ENCODE measurements at regions not wholly inside any gene's neighbourhood (a gene's known extent, or its start where the extent isn't known, plus 50 kb on each side); places are given as distances from the start of the nearest gene placed in this dataset.

DNA sequence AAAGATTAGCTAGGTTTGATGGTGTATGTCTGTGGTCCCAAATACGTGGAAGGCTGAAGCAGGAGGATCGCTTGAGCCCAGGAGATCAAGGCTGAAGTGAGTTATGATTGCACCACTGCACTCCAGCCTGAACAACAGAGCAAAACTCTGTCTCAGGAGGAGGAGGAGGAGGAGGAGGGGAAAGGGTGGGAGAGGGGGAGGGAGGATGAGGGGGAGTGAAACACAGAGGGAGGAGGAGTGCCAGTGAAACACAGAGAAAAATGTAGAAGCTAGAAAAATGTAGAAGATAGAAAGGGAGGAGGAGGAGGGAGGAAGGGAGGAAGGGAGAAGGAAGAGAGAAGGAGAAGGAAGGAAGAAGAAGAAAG lies 387.5 kb downstream of the MTX2 start:
- TF ChIP-seq, protein P1, sequence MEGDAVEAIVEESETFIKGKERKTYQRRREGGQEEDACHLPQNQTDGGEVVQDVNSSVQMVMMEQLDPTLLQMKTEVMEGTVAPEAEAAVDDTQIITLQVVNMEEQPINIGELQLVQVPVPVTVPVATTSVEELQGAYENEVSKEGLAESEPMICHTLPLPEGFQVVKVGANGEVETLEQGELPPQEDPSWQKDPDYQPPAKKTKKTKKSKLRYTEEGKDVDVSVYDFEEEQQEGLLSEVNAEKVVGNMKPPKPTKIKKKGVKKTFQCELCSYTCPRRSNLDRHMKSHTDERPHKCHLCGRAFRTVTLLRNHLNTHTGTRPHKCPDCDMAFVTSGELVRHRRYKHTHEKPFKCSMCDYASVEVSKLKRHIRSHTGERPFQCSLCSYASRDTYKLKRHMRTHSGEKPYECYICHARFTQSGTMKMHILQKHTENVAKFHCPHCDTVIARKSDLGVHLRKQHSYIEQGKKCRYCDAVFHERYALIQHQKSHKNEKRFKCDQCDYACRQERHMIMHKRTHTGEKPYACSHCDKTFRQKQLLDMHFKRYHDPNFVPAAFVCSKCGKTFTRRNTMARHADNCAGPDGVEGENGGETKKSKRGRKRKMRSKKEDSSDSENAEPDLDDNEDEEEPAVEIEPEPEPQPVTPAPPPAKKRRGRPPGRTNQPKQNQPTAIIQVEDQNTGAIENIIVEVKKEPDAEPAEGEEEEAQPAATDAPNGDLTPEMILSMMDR (IDR thresholded peaks at IDR 0.05) = no peak
- TF ChIP-seq EP300 (IDR thresholded peaks at IDR 0.05) (no peak), POLR2A (IDR thresholded peaks at IDR 0.05) (no peak), POLR2AphosphoS5 (IDR thresholded peaks at IDR 0.05) (no peak)
- DNase-seq = no peak
- no peaks in the 10 kb centered on the region for H3K4me1 ChIP-seq
- no peaks in the 10 kb centered on the region for H3K36me3 ChIP-seq
- intact Hi-C loops (cut with DNase I; ENCODE audit: low total_unique reads) = loop anchor here (10.0 kb wide), 1 partner anchor 532 kb away; the partner anchor contains the start of genes HOXD8 and HOXD9
- peaks cover 4 to 22% (median 5%) of the 10 kb centered on the region in 3 donors for H3K27me3 ChIP-seq
- 74 to 89% (median 76%) methylated on average over 2 of the region's 2 CpGs for WGBS, 5 donors
- H3K9me3 ChIP-seq = no peaks in the 10 kb centered on the region
- H3K4me3 ChIP-seq = no peak overlapping the region
- no peak overlapping the region for H3K27ac ChIP-seq

DNA sequence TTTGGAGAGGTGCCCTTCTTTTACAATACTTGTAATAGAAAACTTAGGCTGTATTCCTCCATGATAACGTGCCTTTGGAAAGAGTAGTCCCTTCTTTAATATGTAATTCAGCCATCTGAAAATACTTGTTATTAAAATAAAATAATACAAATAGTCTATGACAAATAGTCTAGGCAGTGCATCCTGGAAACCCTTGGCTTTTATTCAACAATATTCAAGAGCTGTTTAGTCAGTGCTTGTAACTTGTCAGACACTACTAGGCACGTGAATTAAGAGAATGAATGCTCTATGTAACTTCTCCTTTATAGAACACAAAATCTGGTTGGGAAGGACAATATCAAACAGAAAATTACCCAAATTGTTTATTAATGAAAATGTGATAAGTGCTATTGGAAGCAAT lies 388.2 kb downstream of the MTX2 start:
- H3K4me3 ChIP-seq = no peak overlapping the region
- TF ChIP-seq POLR2A (IDR thresholded peaks at IDR 0.05) = no peak
- no peak for TF ChIP-seq POLR2AphosphoS5 (IDR thresholded peaks at IDR 0.05)
- TF ChIP-seq, protein P1 (IDR thresholded peaks at IDR 0.05) = no peak
- TF ChIP-seq EP300 (IDR thresholded peaks at IDR 0.05) = no peak
- 48 to 67% (median 55%) methylated on average over 2 of the region's 2 CpGs for WGBS, 5 donors
- no peaks in the 10 kb centered on the region for H3K9me3 ChIP-seq
- H3K36me3 ChIP-seq = no peaks in the 10 kb centered on the region
- peaks cover 4 to 17% (median 5%) of the 10 kb centered on the region in 3 donors for H3K27me3 ChIP-seq
- H3K4me1 ChIP-seq = no peaks in the 10 kb centered on the region
- intact Hi-C loops (cut with DNase I; ENCODE audit: low total_unique reads) = loop anchor here (10.0 kb wide), 1 partner anchor 533 kb away; the partner anchor contains the start of genes HOXD8 and HOXD9
- H3K27ac ChIP-seq = no peak overlapping the region
- no peak for DNase-seq

- intact Hi-C loops (cut with DNase I; ENCODE audit: low total_unique reads) = loop anchor here (10.0 kb wide), 1 partner anchor 534 kb away; the partner anchor contains the start of genes HOXD8 and HOXD9
- TF ChIP-seq EP300 (IDR thresholded peaks at IDR 0.05) = no peak
- no peak for TF ChIP-seq POLR2A (IDR thresholded peaks at IDR 0.05)
- TF ChIP-seq, protein P1 (IDR thresholded peaks at IDR 0.05) = no peak
- TF ChIP-seq POLR2AphosphoS5 (IDR thresholded peaks at IDR 0.05) = no peak
- peaks cover 4 to 17% (median 5%) of the 10 kb centered on the region in 3 donors for H3K27me3 ChIP-seq
- H3K27ac ChIP-seq = no peak overlapping the region
- 73 to 80% (median 79%) methylated on average over 4 of the region's 4 CpGs for WGBS, 5 donors
- no peaks in the 10 kb centered on the region for H3K36me3 ChIP-seq
- no peak overlapping the region for H3K4me3 ChIP-seq
- no peak for DNase-seq
- no peaks in the 10 kb centered on the region for H3K4me1 ChIP-seq
- H3K9me3 ChIP-seq = no peaks in the 10 kb centered on the region
These were observed 389.5 kb downstream of the MTX2 start for GRCh38 chr2:176658708-176659107.

DNA sequence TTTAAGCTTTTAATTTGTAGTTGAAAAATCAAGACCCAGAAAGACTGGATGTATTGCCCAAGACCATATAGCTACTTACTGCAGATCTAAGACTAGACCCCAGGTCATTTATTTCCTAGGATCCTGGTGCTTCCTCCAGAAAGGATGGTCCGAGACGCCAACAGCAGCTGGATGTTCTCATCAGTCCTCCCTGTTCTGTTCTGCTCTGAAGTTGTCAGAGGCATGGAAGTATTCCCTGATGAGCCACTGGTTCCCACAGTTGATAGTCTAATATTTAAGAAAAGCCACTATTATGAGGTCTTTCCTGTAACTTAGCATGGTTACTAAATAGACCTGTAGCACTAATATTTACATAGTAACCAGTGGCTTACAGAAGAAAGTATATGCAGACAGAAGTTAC lies 393.5 kb downstream of the MTX2 start:
- WGBS, 5 donors = 42 to 86% (median 83%) methylated on average over 2 of the region's 2 CpGs

DNA sequence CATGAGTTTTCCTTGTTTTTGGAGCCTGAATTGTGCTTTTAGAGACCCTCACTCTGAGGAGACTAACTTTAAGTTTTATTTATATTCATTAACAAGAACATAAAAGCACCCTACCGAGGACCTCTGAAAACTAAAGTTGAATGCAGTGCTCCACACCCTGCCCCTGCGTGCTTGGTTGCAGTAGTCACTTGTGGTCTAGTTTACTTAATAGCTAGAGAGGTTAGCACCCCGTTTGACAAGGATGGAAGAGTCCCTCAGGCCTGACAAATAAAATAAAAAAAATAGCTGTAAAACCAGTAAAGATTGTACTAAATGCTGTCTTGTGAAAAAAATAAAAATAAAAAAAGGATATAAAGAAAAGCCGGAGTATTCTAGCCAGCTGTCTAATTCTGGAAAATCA lies 395.2 kb downstream of the MTX2 start:
- H3K27ac ChIP-seq = no peak overlapping the region
- peaks cover 0 to 19% (median 5%) of the 10 kb centered on the region in 3 donors for H3K27me3 ChIP-seq
- H3K36me3 ChIP-seq = no peaks in the 10 kb centered on the region
- TF ChIP-seq POLR2AphosphoS5 (IDR thresholded peaks at IDR 0.05) (no peak), EP300 (IDR thresholded peaks at IDR 0.05) (no peak), POLR2A (IDR thresholded peaks at IDR 0.05) (no peak)
- TF ChIP-seq, protein P1 (IDR thresholded peaks at IDR 0.05) = no peak
- no peaks in the 10 kb centered on the region for H3K4me1 ChIP-seq
- intact Hi-C loops (cut with DNase I; ENCODE audit: low total_unique reads) = no loop called here
- no peak for DNase-seq
- H3K9me3 ChIP-seq = no peaks in the 10 kb centered on the region
- 42 to 50% (median 43%) methylated on average over 4 of the region's 4 CpGs for WGBS, 5 donors
- H3K4me3 ChIP-seq = no peak overlapping the region

More for the DNA sequence above, 393.5 kb downstream of the MTX2 start:
- H3K9me3 ChIP-seq = no peaks in the 10 kb centered on the region
- no peaks in the 10 kb centered on the region for H3K4me1 ChIP-seq
- H3K27ac ChIP-seq = no peak overlapping the region
- TF ChIP-seq EP300 (IDR thresholded peaks at IDR 0.05) = no peak
- H3K4me3 ChIP-seq = no peak overlapping the region
- H3K36me3 ChIP-seq = no peaks in the 10 kb centered on the region
- intact Hi-C loops (cut with DNase I; ENCODE audit: low total_unique reads) = no loop called here
- peaks cover 0 to 21% (median 5%) of the 10 kb centered on the region in 3 donors for H3K27me3 ChIP-seq
- DNase-seq = peak in 1 of 2 donors; percentile 62

Measured in stomach (tissue), 8 donors.